Renal cortex interstitium (tissue), 11 donors: ENCODE measurements at regions not wholly inside any gene's neighbourhood (a gene's known extent, or its start where the extent isn't known, plus 50 kb on each side); places are given as distances from the start of the nearest gene placed in this dataset.

Experiments
- DNase-seq, 11 donors: peaks; one replicate each; pipeline ENCODE4 v3.0.0-alpha.2; 2013; ENCODE audit warnings: low read depth in 9 of 11, low spot score in 4 of 11; ENCODE audit errors: extremely low read depth in 1 of 11

DNA sequence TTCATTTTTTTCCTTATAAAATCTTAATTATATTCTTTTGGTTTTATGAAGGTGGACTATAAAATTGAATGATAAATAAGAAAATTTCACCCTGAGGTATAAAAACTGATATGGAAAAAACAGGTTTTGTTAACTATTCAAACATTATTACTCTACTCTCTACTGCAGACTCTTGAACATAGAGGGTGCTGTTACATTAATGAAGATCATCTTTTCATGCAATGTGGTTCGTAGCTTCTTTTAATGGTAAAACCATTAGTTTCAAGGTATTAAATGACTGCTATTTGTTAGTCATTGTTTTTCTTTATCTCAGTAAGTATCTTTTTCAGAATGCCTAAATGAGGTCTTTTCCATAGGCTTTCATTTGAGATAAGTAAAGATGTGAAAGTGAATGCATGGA lies 510.4 kb downstream of the SLC16A7 start:
- DNase-seq, result no peak

DNA sequence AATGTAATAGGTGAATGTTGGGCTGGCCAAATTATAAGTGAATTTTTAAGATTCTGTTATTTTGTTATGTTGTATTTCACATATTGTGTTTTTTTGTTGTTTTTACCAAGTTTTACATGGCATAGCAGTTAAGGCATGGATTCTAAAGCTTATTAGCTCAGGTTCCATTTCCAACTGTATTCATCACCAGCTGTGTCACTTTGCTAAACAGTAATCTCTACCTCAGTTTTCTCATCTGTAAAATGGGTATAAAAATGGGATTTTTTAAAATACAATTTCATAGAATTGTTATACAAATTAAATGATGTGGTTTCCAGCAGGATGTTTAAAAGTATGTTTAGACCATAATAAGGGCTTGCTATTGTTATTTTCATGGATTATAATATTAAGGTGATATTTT lies 512.2 kb downstream of the SLC16A7 start:
- no peak for DNase-seq

DNA sequence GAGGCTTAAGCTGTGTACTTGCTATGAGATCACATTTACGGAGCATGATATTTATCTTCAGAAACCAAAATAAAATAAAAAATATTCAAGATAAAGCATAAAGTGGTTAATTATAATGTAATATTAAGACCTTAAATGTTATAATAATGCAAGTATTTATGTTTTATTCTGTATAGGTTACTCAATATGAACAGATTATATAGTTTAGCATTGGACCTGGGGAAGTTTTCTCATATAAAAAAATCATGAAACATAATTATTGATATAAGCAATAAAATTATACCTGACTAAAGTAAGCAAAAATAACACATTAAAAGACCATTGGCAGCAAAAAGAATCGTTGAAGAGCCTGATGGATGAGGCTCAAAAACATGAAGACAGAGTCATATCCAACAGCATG lies 516.2 kb downstream of the SLC16A7 start:
- DNase-seq, result no peak

DNA sequence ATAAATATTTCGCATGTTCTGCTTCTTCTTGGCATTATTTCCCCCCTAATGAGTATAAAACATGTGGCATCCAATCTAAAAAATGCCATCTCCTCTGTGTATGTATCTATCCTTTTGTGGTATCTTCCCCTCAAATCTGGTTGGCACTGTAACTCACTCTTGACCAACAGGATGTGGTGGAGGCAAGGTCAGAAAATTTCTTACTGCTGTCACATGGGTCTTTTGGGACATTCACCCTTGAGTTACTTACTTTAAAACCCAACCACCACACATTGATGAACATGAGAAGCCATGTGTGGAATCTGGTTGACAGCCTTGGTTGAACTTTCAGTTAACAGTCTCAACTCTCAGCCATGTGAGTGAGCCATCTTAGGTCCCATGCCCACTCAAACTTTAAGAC lies 516.9 kb downstream of the SLC16A7 start:
- no peak for DNase-seq

DNA sequence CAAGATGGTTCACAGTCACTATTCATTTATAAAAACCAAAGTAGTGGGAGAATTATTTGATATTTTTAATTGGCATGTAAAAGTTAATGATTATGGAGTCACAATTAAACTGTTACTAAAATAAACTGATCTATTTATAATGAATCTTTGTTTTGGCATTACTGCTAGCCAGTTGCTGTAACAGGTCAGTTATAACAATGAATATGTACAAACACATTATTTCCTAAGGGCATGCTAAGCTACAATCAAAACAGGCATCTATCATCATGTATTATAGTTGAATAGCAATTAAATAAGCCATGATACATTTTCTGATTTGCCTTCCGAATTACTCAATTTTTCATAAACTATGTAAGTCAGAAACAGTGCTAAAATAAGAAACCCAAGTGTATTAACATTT lies 518.3 kb downstream of the SLC16A7 start:
- no peak for DNase-seq

DNA sequence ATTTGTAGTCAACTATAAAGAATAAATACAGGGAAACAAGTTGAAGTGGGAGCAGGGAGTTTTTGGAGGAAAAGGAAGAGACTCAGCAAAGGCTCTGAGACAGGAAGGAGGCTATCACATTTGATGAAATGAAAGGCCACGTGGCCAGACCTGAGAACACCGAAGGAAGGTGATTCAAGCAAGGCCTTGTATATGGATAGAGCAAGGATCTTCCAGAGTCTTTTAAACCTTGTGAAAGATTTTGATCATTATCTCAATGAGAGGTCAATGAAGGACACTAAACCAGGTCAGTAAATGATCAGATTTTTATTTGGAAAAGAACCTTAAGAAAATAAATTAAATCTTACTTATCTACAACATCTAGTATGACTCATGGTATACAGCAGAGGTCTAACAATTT lies 523.5 kb downstream of the SLC16A7 start:
- no peak for DNase-seq

DNA sequence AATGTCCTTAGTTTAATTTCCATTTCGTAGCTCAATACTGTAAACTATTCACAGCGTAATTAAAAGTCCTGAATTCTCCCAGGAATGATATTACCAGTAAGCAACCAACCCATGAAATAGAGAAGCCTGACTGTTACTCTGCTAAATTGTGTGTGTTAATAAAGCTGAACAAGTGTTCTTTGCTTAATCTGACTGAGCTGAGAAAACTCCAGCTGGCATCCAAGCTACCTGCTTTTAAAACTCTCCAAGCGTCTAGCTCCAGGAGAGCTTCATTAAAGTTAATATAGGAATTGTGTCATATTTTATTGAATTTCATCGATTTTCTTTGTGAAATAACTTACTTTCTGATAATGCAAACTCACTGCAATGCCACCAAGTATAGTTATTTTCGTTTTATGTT lies 524.4 kb downstream of the SLC16A7 start:
- no peak for DNase-seq

DNA sequence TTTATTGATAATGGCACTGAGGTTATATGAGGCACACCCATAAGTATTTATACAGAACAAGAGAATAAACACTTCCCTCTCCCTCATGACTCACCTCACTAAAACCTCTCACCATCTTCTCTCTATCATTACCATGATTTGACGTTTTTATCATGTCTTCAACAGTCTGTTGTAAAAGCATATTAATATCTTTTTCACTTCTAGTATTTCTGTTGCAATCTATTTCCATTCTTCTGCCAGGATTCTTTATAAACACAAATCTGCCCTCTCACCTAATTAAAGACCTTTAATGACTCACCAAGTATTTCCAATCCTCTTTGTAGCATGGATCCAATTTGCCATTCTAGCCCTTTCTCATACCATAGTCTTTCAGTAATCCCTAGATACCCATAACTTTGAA lies 527.7 kb downstream of the SLC16A7 start:
- DNase-seq, result no peak

DNA sequence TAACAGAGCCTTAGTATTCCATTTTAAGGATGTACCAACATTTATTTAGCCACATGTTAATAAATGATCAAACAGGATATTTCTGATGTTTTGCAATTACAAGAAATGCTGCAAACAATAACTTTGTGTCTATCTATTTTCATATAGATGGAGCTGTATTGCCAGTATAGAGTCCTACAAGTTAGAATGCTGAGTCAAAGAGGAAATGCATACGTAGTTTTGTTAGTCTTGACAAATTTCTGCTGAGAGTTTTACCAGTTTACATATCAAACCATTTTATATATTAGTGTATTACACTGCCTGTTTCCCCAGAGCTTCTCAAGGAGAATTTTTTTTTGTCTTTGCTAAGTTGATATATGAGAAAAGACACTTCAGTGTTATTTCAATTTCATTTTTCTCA lies 541.7 kb downstream of the SLC16A7 start:
- no peak for DNase-seq

DNA sequence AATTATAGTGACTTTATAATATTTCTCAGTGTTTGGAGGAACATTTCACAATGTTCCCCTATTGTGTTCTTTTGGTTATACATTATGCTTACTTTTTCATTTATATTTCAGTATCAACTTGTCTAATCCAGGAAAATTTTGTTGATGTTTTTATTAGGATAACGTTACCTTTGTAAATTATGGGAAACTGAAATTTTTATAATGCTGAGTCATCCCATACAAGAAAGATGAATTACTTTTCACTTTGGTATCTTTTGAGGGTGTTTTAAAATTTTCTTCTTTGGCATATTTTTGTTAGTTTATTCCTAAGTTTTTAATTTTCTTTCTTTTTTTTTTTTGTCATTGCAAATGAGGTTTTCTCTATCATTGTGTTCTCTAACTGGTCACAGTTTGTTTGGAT lies 542.7 kb downstream of the SLC16A7 start:
- no peak for DNase-seq

DNA sequence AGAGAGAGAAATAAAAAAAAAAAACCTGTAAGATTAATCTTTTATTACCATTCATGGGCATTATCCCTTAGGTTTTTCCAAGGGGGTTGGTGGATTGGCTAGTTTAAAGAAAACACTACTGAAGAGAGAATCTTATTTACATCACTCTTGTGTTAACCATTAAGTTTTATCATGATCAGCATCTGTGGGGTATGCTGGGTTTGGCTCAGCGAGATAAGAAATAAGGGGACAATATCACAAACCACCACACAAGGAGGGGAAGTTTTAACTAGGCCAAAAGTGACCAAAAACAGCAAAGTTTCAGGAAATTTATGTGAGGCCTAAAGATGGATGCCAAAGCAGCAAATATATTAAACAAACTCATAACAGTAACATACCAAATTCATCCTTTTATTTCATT lies 548.6 kb downstream of the SLC16A7 start:
- DNase-seq, result no peak

DNA sequence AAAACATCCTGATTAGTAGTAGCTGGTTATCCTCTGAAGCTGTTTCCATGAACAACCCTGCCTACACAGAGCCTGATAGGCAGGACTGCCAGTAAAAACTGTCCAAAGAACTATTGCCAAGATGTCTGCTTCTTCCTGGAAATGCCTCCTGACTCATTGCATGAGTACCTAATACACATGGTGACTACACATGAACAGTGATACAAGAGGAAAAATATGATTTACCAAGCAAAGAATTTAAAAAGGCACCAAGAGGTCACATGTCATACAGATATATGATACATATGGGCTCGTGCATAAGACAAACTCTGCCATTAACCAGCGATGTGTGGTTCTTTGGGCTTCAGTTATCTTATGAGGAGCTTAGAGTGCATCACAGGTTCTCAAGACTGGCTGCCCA lies 552.3 kb downstream of the SLC16A7 start:
- no peak for DNase-seq

DNA sequence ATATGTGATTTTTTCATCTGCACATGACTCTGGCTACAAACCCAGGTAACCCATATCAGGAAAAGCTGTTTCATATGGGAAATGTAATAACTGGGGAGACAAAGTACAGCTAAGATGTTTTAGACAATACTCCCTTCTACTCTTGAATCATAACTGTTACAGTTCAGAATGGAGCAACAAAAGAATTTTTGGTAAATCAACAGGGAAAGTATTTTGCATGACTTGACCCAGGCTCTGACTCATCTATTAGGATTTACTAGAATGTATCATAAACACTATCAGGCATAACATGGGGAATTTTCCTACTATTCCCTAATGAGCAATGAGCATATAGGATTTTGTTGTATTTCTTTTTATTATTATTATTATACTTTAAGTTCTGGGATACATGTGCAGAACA lies 553.0 kb downstream of the SLC16A7 start:
- DNase-seq, result no peak

DNA sequence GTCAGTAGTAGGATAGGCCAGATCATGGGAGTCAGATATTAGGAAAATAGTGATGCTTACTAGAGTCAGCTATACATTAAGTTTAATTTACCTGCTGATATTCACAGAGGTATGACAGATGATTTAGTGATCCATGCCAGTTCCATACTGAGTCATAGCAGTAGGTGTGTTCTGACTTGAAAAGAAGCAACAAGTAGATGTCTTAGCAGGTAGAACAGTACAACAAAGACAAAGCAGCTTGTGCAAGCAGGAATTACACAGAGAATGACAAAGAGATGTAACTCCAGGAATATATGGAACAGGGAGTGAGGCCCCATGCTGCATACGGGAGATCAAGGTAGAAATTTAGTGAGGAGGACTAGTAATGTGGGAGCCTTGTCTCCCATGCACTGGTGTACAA lies 556.9 kb downstream of the SLC16A7 start:
- DNase-seq, result no peak

DNA sequence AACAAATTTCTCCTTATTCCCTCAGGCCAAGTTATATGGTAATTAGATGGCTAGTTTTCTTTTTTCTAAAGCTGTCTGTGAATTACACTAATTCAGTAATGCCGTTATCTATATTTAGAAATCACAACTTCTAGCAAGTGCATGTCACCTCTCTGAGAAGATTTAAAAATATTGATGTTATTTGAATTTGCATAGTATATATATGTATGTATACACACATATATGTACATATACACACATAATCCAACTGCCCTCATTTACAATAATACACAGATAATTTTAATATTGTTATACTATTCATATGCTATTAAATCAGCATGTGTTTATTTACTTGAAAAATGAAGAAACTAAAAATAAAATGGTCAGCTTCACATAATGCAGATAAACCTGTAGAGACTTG lies 563.9 kb downstream of the SLC16A7 start:
- no peak for DNase-seq

DNA sequence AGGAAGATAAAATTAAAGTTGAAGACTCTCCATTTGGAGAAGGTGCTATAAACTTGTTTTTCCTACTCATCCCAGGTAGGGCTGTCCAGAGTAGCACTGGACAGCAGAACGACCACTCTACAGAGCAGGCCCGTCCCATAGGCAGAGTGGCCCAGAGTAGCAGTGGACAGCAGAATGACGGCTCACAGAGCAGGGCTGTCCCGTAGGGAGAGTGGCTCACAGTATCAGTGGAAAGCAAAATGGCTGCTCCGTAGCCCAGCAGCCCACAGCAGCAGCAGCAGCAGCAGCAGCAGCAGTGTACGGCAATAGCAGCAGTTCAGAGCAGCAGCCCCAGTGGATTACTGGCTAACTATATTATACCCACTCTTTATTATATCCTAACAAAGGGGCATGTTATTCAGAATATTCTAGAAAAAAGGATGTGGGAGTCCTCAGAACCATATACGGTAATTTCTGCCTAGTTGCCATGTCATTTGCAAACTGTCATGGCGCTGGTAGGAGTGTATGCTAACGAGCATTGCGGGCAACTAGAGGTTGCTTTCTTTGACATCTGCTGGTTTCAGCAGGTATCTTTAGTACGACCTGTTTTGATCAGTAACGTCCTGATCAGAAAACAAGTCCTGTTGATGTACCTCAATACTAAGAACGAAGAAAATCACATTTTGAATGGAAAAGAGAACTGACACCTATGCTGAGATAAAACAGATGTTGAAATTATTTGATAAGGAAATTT lies 567.3 kb downstream of the SLC16A7 start:
- DNase-seq, result no peak

DNA sequence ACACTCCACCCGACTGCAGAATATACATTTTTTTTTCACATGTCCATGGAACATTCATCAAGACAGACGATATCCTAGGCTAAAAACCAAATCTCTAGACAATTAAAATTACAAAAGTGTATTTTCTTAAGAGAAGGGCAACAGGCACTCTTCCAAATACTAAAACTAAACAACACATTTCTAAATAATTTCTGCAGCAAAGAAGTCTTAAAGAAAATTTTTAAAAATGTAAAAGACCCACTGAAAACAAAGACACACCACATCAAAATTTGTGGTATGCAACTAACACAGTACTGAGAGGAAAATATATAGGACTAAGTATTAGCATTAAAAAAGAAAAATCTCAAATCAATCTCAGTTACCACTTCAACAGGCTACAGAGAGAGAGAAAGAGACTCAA lies 570.0 kb downstream of the SLC16A7 start:
- DNase-seq, result no peak

DNA sequence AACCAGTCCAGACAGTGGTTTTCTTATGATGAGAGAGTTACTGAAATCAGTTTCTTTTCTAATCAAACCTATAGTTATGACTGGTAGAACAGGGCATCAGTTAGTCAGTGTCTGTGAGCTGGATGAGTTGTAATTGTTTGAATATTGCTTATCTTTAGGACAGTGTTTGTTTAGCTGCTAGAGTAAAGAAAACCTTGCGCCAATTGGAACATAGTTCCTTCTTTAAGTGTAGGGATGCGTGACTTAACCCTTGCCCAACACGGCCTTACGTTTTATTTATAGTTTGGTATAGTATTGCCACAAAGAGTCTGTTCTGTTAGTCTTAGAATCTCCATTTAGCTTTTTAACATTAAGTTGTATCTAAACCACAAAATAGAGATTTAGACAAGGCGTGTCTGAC lies 572.6 kb downstream of the SLC16A7 start:
- no peak for DNase-seq

DNA sequence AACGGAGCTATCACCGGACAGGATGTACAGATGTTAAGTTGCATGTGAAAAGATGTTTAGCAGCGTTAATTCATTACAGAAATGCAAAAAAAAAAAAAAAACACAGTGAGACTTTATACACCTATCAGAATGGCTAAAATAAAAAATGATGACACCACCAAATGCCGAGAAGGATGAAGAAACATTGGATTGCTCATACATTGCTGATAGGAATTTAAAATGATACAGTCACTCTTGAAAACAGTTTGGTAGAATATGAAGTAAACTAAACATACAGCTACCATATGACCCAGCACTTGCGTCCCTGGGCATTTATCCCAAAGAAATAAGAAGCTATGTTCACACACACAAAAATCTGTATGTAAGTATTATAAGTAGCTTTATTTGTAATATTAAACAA lies 574.1 kb downstream of the SLC16A7 start:
- no peak for DNase-seq

DNA sequence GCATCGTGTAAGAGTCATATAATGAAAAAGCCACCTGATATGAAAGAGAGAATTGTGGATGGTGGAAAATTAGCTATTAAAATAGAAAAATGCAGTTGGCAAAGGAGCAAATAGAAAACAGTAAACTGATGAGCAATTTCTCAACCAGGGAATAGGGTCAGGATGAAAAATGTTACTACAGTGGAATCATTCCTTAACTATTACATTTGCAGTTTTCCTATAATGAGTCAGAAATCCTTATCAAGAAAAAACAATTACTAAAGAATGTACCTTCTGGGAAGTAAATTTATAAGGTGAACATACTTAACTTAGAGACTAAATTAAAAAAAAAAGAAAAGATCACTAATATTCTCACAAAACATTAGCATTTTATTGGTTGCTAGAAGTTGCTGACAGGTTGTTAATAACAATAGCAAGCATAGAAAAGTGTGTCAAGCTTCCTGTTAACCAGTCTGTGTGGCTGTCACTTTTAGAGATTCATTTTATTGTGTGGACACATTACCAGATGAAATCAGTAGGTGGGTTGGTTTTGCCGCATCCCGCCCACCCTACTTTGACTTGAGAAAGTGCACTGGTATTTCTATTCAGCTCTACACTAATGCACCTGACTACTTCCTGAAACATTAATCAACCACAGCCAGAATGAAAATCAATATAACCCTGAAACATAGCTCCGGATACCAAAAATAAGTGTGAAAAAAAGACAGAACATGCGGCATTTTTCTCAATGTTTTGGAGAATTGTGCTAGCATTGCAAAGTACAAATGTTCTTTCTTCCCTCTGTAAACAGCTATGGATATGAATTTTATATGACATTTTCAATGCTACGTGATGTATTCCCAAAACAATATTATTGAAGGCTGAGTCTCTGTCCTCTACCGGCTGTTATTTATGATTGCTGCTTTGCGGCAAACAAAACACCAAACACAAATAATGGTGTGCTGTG lies 576.7 kb downstream of the SLC16A7 start:
- no peak for DNase-seq
